Amniotic stem cell (primary cell): ENCODE measurements at regions not wholly inside any gene's neighbourhood (a gene's known extent, or its start where the extent isn't known, plus 50 kb on each side); places are given as distances from the start of the nearest gene placed in this dataset.

Experiments used
- DNase-seq: peaks from one replicate; lab custom pipeline; 2025; lab: John Stamatoyannopoulos, UW

DNA sequence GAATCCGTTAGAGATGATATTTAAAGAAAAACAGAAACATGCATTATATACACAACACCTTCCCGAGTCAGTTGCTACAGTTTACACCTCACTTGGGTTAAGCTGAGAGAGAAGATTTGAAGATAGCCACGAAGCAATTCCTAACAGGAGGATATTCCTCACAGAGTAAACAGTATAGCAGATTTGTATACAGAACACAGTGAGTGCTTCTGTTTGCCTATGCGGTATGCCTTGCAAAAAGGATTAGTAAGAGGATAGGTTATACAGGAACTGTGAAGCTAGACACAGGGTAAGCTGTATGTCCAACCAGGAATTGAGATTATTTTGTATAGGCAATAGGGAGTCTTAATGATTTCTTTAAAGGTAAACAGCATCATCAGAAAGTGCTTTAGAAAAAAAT is 471.8 kb downstream of the LIG4 start:
- DNase-seq = no peak

- DNase-seq = no peak
These were observed 472.2 kb downstream of the LIG4 start for GRCh38 chr13:107743100-107743499.

- DNase-seq = no peak
These were observed 472.8 kb downstream of the LIG4 start for GRCh38 chr13:107742544-107742943.

DNA sequence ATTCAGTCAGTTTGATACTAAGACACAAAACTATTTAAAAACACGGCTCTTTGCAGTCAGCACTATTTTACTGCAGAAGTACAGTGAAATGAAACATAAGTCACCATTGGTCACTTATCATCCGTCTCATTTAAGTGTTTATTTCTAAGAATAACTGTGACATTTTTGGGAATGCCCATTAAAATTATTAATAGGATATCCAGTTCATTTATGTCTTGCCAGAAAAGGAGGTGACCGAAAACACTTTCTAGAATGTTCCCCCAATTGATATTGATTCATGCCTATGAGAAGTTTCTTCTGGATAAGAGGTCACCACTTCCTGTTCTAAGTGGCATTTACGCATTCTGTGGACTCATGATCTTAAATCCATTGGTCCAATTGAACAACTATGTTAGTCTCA is 477.3 kb downstream of the LIG4 start:
- DNase-seq = no peak

DNA sequence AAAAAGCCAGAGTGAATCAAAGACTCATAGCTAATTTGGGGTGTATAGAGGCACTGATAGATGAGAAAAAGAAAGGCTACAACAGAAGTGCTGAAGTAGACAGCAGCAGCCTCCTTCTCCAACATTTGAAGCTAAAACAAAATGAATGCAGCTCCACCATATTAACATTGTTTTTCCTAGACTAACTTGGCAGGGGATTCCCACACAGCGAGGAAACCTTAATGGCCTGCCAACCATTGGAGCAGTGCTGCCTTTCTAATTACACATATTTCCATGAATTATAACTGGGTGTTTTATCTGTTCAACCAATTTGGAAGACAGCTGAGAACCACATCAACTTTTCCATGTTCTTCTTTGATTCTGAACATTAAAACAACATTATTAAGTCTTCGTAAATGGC is 478.6 kb downstream of the LIG4 start:
- no peak for DNase-seq

GRCh38 chr13:107736170-107736569 is 479.2 kb downstream of the LIG4 start:
- no peak for DNase-seq

GRCh38 chr13:107734891-107735625 is 480.3 kb downstream of the LIG4 start:
- no peak for DNase-seq

GRCh38 chr13:107733276-107733675 is 482.1 kb downstream of the LIG4 start:
- no peak for DNase-seq

GRCh38 chr13:107730813-107731212 is 484.5 kb downstream of the LIG4 start:
- no peak for DNase-seq

DNA sequence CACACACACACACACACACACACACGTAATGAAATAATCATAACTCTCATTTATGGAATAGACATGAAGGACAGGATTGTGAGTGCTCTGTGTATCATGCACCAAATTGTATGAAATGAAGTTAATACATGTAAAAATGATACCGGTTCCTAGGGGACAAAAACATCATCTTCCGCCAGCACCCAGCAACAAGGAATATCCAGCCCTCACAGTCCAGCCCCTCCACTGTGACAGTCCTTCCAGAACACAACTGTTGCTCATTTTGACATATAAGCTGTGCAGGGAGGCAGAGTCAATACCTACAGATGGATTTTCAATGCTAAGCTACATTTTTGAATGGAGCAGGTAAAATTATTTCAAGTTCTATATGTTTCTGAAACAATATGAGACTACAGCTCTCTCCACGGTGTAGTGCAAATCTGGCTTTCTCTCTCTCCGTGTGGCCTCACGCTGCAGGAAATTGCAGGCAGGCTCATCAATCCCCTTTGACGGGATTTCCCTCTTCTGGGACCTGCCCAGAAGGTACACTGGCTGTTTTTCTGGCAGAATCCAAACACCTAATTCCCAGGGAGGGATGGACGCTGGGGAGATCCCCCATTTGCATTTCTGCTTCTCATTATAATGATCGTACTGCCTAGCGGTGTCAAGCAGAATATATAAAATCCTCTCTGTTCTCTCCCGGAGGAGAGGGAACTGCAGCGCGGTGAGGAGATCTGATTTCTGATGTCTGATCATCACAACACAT is 494.0 kb downstream of the LIG4 start:
- no peak for DNase-seq

DNA sequence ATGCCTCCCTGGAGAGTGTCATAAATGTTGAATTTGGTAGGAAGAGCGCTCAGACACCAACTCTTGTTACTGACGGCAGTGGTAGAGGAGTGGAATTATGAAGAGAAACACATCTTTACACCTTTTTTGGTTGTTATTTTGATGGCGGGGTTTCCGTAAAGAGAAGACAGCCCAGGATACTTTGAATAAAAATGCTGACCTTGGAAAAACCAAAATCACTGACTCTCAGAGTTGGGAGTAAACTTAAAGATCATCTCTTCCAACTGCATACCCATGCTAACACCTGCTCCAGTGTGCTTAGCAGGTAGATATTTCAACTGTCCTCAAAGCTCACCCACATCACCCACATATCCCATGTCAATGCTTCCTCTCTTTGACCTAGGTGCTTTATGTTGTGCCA is 498.6 kb downstream of the LIG4 start:
- no peak for DNase-seq

DNA sequence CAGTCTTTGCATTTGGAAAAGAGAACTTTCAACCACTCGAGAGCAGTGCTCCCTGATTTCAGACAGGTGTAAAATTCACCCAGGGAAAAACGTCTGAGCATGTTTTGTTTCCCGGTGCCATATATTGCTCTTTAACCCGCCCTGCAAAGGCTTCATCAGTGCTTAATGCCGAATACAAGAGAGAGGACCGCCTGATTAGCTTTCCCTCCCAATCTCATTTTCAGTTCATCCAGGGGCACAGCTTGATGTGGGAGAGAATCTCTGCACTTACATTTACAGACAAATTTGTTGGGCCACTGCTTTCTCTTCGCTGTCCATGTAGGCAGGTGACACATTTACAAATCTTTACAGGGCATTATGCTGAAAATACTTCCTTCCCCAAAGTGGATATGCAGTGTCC is 499.1 kb downstream of the LIG4 start:
- DNase-seq = no peak

DNA sequence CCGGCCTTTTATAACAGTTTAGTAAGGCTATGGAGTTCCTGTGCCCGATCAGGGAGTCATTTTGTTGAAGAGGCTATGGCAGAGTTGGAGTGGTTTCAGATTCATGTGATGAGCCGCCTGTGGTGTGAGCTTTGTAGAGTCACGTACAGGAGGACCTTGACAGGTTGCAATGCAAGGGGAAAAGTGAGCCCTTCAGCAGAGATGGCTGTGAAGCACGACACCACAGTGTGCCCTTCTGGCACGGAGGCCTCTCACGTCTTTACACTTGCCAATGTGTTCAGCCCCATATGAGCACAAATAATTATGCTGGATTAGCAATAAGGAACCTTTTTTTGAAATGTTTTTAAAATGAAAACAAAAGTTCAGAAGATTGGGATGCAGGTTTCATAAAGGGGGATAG is 499.8 kb downstream of the LIG4 start:
- DNase-seq = no peak

- DNase-seq = no peak
These were observed 502.0 kb downstream of the LIG4 start for GRCh38 chr13:107713314-107713713.

- DNase-seq = no peak
These were observed 503.0 kb downstream of the LIG4 start for GRCh38 chr13:107712145-107712860.

DNA sequence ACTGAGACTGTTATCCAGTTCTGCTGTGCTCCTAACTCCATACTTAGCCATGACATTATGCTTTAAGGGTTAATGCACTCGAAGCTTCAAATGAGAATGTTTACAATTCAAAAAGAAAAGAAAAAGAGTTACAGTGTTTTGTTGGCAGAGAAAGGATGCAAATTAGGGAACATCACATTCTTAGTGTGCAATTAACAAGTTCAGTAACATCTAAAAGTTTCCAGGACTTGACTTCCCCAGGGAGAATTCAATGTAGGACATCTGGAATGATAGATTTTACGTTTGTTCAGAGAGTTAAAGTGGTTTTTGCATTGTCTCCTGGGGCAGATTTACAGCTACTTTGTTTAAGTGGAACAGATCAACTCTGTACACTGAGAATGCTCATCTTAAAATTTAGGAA is 525.2 kb downstream of the LIG4 start:
- no peak for DNase-seq

DNA sequence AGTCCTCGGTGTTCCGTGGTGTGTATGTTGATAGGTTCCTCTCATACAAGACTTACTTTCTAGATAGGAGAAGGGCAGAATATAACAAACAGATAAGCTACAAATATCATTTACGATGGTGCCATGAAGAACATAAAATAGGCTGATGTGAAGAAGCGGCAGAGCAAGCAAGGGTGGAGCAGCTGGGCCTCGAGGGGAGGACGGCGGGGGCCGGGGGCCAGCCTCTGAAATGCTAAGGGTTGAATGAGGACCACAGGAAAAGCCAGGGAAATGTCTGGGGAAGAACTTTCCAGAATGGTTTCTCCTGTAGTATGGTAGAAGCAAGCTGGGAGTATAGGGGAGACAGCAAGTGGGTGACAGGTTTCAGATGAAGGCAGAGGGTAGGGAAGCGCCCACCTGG is 529.5 kb downstream of the LIG4 start:
- no peak for DNase-seq

GRCh38 chr13:107681600-107681999 is 533.7 kb downstream of the LIG4 start:
- DNase-seq = no peak

DNA sequence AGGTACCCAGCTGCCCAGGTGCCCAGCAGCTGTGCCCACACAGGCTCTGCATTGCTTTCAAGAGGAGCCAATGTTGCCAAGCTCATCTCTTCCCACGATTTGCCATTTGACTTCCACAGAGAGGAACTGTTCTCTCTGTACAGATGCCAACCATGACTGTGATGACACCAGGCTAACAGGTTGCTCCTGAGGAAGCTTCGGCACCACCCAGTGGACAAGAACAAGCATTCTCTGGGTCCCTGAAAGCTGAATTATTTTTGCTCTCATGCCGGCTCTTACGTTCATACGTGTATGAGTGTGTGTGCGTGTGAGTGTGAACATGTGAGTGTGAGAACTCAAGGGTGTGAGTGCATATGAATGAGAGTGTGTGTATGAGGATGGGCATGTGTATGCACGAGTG is 535.2 kb downstream of the LIG4 start:
- no peak for DNase-seq

DNA sequence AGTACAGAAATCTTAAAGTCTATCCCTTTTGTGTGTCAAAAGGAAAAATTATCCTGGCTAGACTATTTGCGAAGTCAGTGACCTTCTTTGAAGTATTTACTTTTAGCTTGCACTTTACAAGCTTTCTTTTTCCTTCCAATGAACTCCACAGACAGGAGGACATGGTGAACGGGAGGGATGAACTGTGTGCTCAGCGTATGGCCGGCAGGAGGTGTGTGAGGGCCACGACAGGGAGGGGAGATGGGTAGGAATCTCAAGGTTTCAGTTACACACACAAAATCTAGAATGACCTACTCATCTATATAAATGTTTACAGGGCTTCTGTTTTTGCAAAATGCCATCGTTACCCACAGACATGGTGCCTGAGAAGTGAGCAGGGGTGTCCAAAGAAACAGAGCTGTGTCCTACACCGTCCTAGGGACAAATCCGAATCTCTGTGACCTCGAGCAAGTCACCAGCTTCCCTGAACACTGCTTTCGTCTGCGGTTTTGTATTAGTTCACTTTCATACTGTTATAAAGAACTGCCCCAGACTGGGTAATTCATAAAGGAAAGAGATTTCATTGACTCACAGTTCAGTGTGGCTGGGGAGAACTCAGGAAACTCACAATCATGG is 537.2 kb downstream of the LIG4 start:
- DNase-seq = no peak

- DNase-seq = no peak
These were observed 539.3 kb downstream of the LIG4 start for GRCh38 chr13:107675847-107676550.

- DNase-seq = no peak
These were observed 545.8 kb downstream of the LIG4 start for GRCh38 chr13:107669391-107669993.
